HG03378 (cell line): ENCODE measurements at regions not wholly inside any gene's neighbourhood (a gene's known extent, or its start where the extent isn't known, plus 50 kb on each side); places are given as distances from the start of the nearest gene placed in this dataset.
"Not testable (repeated sequence)": the region's sequence is repeated elsewhere in the genome, so short reads cannot be mapped to it uniquely, and the experiment has no call there.

Source experiments
- ATAC-seq: cut with Tn5 transposase; IDR thresholded peaks from one replicate; pipeline ENCODE4 v1.9.1; 2021; ENCODE audit warnings: mild to moderate bottlenecking, moderate library complexity; ENCODE audit not compliant: unreplicated experiment

DNA sequence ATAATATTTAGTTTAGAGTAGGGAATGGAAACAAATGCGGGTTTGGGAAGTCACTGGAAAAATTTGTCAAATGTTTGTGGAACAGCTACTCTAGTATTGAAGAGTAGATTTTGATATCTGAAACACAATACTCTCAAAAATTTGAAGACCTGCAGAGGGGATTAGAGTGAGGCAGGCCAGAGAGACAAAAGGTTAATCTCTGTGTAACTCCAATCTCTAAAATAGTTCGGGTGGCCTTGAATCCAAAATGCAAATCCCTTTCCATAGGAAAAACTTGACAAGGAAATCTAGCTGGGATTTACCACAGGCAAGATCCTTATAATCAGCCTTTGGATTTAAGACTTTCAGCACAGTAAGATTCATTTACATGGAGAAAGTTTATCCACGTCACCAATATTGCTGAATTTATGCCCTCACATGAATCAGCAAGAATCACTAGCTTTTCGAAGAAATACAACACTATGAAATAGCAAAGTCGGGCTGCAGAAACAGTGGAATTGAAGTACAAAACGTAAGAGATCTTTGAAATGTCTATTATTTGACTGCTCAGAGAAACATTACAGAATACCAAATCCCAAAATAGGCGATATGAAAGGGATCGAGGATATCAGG lies 423.7 kb upstream of the ZNF804A start:
- ATAC-seq: no peak

DNA sequence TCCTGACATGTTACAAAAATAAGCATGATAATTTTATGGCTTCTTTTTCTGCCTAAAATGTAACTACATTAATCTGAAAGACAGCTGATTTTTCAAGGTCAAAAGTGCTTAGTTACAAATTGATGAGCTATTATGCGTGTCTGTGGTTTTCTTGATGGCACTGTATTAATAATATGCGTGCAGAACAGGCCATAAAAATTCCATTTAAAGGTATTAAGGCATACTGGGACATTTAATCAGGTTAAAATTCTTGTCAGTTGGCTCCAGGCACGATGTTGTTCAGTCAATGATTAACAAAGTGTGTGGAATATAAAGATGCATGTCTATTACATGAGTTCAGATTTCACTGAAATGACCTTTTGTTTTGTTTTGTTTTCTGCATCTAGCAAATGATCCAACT lies 420.1 kb upstream of the ZNF804A start:
- ATAC-seq: no peak

DNA sequence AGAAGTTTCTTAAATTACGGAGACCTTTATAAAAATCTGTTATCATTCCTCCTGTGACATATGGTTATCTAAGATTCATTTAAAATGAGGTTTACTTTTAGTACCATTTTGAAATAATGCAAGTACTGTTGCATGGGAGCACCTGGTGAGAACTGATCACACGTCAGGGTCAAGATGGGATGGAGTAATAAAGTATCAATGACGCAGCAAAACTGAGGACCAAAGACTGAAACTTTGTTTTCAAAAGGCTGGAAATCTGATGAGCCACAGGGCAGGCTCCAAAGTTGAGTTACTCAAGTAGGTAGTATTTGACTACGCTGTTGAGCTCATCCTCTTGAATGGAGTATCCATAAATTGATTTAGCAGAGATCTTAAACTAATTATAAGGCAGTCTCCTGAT lies 411.9 kb upstream of the ZNF804A start:
- ATAC-seq: no peak

GRCh38 chr2:184187421-184187971 lies 410.8 kb upstream of the ZNF804A start:
- ATAC-seq: no peak

DNA sequence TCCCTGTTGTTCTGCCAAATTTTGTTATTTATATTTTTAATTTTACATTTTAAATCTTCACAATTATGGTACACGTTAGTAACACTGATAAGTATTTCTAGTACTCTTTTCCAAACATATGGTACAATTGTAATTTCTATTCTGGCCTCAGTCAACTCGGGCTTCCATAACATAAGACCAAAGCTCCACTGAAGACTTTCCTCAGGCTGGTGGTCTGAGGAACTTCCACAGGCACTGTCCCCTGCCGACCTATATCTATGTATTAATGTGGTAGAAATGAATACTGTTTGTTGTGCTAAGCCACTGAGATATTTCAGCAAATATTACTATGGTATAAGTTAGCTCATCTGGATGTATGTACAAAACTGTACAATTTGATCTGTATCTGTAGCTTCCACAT lies 407.6 kb upstream of the ZNF804A start:
- no peak for ATAC-seq

DNA sequence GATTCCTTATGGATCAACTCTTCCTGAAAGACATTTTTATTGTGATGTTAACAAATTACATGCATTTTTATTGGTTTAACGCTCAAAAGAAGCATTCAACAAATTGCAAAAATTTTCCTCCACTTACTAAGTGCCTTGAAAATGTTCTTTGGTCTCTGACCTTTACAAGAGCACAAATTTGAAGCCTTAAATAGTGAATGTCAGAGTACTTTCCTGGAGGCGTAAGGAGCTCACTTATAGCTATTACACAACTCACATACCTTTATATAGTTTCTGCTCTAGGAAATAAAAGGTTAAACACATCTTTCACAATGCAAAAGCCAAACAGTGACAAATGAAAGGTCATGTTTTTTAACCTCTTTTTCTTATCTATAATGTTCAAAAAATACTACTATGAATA lies 405.7 kb upstream of the ZNF804A start:
- ATAC-seq: no peak

GRCh38 chr2:184197413-184197812 lies 400.9 kb upstream of the ZNF804A start:
- no peak for ATAC-seq

- ATAC-seq: not testable (repeated sequence)
Measured at GRCh38 chr2:184198791-184199190, 399.5 kb upstream of the ZNF804A start.

DNA sequence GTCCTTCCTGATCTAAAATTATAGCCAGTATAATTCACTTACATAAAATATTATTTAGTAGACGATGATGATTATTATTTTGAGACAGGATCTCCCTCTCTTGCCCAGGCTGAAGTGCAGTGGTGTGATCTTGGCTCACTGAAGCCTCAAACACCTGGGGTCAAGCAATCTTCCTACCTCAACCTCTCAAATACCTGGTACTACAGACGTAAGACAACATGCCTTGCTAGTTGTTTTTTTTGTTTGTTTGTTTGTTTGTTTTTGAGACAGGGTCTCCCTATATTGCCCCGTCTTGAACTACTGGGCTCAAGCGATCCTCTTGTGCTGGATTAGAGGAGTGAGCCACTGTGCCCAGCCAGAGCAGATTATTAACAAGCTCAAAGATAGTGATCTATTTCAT lies 399.1 kb upstream of the ZNF804A start:
- no peak for ATAC-seq

GRCh38 chr2:184201246-184201645 lies 397.1 kb upstream of the ZNF804A start:
- ATAC-seq: no peak

DNA sequence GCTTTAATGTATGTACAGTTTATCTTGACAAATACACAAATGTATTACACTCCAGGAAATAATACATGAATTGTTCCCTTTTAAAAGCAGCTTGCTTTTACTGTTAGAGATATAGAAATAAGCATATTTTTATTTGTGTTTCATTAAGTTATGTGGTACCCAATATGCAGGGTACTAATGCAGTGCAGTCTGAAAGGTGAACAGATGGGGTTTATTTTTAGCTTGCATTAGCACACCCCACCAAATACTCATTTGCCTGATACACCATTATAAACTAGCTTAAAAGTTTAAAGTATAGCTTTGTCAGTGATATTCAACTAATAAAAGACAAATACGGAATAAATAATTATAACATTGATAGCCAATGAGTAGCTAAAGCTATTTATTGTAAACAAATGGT lies 394.7 kb upstream of the ZNF804A start:
- no peak for ATAC-seq

DNA sequence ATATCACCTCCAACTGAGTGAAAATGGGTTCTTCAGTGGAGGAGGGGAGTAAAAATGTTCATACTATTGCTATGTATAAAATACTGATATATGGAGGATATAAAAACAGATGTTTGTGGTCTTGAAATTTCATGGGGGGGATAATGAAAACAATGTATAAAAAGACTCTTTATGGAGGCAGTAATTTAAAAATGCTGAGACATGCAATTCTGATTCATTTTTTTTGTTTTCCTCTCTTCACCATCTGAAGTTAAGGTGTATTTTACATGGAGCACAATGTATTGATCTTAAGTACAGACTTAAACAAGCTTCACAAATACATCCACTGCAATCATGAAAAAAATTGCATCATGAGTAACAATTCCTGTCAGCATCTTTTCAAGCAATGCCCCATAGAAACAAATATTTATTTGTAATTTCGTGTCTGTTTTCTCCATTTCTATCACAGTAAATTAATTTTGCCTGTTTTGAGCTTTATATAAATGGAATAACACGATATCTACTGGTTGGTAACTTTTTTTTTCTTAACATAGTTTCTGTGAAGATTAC lies 393.2 kb upstream of the ZNF804A start:
- no peak for ATAC-seq

DNA sequence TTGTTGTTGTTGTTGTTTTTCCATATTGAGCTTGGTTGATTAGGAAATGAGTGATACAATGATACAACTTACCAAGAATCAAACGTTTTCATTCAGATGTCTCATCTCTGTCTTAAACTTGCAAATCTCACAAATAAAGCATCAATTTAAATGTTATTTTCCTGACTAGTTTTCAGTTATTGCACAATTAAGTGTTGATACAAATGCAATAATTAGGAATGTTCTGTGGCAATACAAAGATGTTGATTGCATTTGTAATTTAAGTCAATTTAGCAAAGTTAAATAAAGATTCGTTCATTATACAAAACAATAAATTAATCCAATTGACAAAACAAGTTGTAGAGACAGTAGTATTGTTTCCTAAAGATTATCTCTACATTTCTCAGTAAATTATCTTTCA lies 392.3 kb upstream of the ZNF804A start:
- ATAC-seq: no peak

DNA sequence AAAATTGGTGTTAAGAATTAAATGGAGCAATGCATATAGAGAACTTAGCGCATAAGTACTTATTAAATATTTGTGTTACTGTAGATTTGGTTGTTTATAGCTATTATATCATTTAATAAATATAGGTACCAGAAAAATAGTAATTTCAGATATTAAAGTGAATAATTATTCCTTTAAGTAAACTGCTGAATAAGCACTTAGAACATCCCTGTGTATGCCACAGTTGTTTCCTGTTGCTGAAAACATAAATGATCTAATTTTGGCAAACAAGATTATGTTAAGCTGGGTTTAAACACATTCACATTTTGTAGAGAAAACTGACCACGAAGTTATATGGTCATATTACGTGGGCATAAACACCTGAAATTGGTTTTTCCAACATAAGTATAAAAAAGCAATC lies 388.0 kb upstream of the ZNF804A start:
- no peak for ATAC-seq

- no peak for ATAC-seq
Measured at GRCh38 chr2:184215745-184216144, 382.6 kb upstream of the ZNF804A start.

DNA sequence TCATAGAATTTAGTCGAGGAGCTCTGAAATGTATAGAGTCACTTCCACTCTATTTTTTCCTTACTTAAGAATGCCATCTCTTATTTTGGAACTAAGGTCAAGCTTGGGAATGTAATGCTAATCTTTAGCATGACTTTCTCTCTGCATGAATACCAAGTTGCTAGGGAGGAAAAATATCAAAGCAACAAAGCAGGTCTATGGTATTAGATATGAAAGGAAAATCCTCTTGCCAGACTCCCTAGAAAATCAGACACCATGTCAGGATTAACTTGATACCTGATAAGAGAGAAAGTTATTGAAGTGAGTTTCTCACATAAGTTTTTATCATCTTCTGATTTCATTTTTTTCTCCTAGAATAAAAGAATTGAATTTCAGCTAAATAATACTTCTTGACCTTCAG lies 341.7 kb upstream of the ZNF804A start:
- ATAC-seq: no peak

DNA sequence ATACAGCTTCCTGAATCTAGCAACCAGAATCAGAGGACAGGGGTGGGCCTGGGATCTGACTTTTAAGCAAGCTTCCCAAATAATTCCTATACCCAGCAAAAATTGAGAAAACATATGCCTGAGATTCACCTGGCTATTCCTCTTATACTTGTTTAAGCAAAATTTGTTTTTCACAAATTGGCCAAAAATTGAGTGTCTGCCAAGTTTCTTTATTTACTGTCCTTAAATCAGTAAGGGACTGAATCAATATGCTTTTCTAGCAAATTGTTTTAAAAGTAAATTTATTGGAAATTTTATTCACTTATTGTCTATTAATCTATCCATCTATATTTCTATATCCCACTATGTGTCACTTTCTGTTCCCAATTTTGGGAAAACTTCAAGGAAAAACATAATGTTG lies 337.0 kb upstream of the ZNF804A start:
- ATAC-seq: no peak

DNA sequence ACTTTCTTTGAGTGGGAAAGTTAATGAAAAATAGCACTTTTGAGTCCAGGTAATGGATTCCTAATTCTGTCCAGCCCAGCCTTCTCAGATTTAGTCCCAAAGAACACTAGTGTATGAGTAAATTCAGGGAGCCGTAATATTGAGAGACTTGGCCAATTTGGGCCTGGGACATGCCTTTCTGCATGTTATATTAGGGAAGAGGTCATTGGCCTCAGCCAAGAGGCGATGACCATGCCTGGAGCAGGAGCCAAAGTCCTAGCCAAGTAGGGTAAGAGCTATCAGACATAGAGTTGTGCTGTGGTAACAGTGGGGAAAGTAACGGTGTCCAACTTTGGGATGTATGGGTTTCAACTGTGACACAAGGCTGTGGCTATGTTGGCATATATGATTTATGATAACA lies 336.5 kb upstream of the ZNF804A start:
- no peak for ATAC-seq

DNA sequence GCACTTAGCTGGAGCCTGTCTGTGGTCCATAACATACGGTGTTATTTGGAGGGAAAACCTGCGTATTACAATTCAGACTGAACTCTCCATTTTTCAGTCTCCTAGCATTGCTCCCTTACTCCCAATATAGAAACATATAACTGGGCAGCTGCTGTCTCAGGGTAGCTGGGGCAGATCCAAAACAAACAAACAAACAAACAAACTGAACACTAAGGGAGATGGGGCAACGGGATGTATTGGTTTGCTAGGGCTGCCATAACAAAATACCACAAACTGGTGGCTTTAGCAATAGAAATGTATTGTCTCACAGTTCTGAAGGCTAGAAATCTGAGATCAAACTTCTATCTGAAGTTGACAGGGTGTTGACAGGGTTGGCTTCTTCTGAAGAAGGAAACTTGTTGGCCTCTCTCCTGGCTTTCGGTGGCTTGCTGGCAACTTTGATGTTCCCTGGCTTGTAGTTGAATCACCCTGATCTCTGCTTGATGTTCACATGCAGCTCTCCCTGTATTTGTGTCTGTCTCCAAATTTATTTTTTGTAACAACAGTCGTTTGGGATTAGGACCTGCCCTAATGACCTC lies 329.3 kb upstream of the ZNF804A start:
- no peak for ATAC-seq

DNA sequence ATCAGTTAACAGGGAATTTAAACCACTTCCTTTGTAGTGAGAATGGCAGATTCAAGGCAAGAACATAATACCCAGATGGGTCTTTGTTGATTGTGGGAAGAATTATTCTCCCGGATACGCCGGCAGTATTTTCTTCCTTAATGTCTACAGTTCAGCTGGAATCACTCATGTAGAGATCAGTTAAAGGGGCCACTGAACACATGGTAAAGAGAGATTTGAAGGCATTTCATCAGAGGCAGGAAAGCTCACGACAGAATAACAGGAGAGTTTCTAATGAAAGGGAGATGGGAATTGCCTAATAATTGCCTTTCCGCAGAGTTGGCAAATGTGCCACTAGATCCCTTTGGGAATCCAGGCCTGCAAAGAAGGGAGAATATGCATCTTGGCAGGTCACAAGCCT lies 327.7 kb upstream of the ZNF804A start:
- ATAC-seq: no peak

GRCh38 chr2:184272056-184272455 lies 326.3 kb upstream of the ZNF804A start:
- no peak for ATAC-seq

DNA sequence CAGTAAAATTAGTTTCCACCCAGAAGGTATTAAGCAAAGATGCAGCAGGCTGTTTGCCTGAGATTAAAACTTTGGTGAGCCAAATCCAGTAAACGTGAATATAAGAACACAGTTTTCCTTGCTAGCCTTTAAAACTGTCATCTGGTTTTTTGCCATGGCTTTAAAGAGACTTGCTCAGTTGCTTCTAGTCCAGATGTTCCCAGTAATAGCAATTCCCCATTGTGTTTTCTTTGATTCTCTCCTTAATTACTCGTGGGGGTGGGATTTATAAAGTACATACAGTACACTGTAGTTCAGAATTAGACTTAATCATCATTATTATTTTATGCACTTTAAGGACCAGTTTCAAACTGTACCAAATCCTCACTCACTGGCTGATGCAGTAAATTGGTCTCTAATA lies 303.5 kb upstream of the ZNF804A start:
- no peak for ATAC-seq

DNA sequence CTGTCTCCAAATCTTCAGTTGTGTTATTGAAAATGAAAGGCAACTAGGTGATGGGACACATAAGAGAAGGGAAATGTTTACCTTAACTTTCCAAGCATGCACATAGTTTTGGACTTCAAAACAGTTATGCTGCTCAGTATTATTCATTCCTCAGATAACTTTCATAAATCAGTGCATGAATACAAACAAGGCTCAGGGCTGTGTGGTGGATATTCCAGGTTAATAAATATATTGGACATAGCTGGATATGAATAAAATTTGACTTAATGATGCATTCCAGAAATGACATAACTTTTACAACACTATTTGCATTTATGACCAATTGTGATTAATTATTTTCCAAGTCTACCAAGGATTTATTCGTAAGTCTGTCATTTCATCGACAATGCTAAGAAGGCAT lies 301.2 kb upstream of the ZNF804A start:
- no peak for ATAC-seq
